NT2/D1 (cell line): ENCODE measurements at regions not wholly inside any gene's neighbourhood (a gene's known extent, or its start where the extent isn't known, plus 50 kb on each side); places are given as distances from the start of the nearest gene placed in this dataset.

Experiments used
- DNase-seq: peaks from one replicate; pipeline ENCODE4 v3.0.0-alpha.2; 2011; ENCODE audit warnings: low read depth, low spot score
- H3K27me3 ChIP-seq: 2 replicates; pipeline ENCODE4 v1.6.0; 2011; ENCODE audit warnings: mild to moderate bottlenecking; ENCODE audit not compliant: insufficient read length, insufficient read depth
- H3K36me3 ChIP-seq: 2 replicates; pipeline ENCODE4 v1.6.1; 2011; ENCODE audit warnings: mild to moderate bottlenecking, low read length, mixed read lengths; ENCODE audit not compliant: insufficient read depth, insufficient read length
- H3K4me1 ChIP-seq: 2 replicates; pipeline ENCODE4 v1.5.1; 2011; ENCODE audit not compliant: insufficient read depth, insufficient read length
- H3K4me3 ChIP-seq: 2 replicates; pipeline ENCODE4 v1.5.1; 2011; ENCODE audit warnings: low read depth; ENCODE audit not compliant: insufficient read length
- H3K9ac ChIP-seq: 2 replicates; pipeline ENCODE4 v1.6.0; 2011; ENCODE audit warnings: low read depth; ENCODE audit not compliant: insufficient read length
- H3K9me3 ChIP-seq: 2 replicates; pipeline ENCODE4 v1.5.1; 2011; ENCODE audit warnings: mild to moderate bottlenecking, low read length; ENCODE audit not compliant: insufficient read depth
- SUZ12 ChIP-seq: IDR thresholded peaks from 2 replicates; pipeline ENCODE4 v1.6.1; 2011; ENCODE audit not compliant: insufficient read length, insufficient read depth; ENCODE audit errors: extremely low read depth
- YY1 ChIP-seq: IDR thresholded peaks from 2 replicates; pipeline ENCODE4 v1.6.1; 2011; ENCODE audit not compliant: insufficient read length, insufficient read depth
- ZNF274 ChIP-seq: IDR thresholded peaks from 2 replicates; pipeline ENCODE4 v1.6.1; 2011; ENCODE audit warnings: mild to moderate bottlenecking, low read depth, low read length

DNA sequence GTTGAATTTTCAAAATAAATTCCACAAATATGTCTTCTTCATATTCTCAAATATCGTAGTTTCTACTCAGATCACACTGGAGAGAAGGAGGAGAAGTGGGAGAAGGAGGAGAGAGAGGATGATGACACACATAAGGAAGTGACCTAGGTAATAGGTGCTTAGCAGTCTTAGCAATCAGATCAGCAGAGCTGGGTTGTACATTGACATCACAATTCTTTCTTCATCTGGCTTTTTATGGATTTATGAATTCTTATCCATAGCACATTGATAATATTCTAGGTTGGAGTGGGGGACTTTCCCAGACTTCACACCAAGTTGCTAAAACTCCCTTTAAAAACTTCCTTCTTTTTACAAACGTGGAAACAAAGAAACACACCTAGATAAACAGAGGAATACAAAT, 86.9 kb downstream of the FGF9 start:
- Histone ChIP-seq H3K4me1 (no peaks in the 10 kb centered on the region), H3K4me3 (no peak overlapping the region), H3K9me3 (no peaks in the 10 kb centered on the region), H3K27me3 (no peaks in the 10 kb centered on the region), H3K9ac (no peak overlapping the region), H3K36me3 (no peaks in the 10 kb centered on the region)
- TF ChIP-seq ZNF274: no peak
- no peak for TF ChIP-seq SUZ12
- TF ChIP-seq YY1: no peak
- no peak for DNase-seq

DNA sequence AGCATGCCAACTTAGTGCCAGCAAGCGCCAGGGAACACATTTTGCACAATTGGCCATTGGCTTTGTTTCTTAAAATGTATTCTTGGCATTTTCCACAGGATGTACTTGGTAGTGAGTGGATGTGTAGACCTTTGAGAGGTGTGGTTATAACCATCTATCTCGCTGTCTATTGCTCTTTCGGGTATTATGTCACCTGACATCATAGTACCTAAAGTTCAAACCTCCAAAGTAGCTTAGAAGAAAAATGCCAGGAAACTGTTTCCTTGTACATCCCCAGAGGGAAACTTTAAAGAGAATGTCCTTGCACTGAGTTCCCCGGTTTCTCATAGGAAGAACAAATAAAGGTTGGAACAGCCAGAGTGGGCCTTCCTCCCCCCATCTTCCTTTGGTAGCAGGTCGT, 87.6 kb downstream of the FGF9 start:
- H3K4me3 ChIP-seq: no peak overlapping the region
- no peak for DNase-seq
- TF ChIP-seq SUZ12: no peak
- TF ChIP-seq ZNF274: no peak
- no peaks in the 10 kb centered on the region for H3K36me3 ChIP-seq
- no peaks in the 10 kb centered on the region for H3K9me3 ChIP-seq
- no peaks in the 10 kb centered on the region for H3K27me3 ChIP-seq
- no peaks in the 10 kb centered on the region for H3K4me1 ChIP-seq
- no peak overlapping the region for H3K9ac ChIP-seq

- Histone ChIP-seq H3K36me3 (no peaks in the 10 kb centered on the region), H3K4me1 (no peaks in the 10 kb centered on the region), H3K9me3 (no peaks in the 10 kb centered on the region), H3K27me3 (no peaks in the 10 kb centered on the region), H3K9ac (no peak overlapping the region), H3K4me3 (no peak overlapping the region)
- DNase-seq: no peak
- TF ChIP-seq YY1: no peak
- no peak for TF ChIP-seq SUZ12
- TF ChIP-seq ZNF274: no peak
Measured at GRCh38 chr13:21759463-21759862, 88.6 kb downstream of the FGF9 start.

GRCh38 chr13:21759911-21760310, 89.0 kb downstream of the FGF9 start:
- no peak overlapping the region for H3K4me3 ChIP-seq
- H3K9ac ChIP-seq: no peak overlapping the region
- H3K9me3 ChIP-seq: no peaks in the 10 kb centered on the region
- H3K4me1 ChIP-seq: no peaks in the 10 kb centered on the region
- no peak for DNase-seq
- H3K27me3 ChIP-seq: no peaks in the 10 kb centered on the region
- no peak for TF ChIP-seq YY1
- no peak for TF ChIP-seq SUZ12
- TF ChIP-seq ZNF274: no peak
- H3K36me3 ChIP-seq: no peaks in the 10 kb centered on the region

- Histone ChIP-seq H3K4me1 (no peaks in the 10 kb centered on the region), H3K9ac (no peak overlapping the region)
Measured at GRCh38 chr13:21761770-21762169, 90.9 kb downstream of the FGF9 start.

GRCh38 chr13:21762512-21762911, 91.6 kb downstream of the FGF9 start:
- Histone ChIP-seq H3K36me3 (no peaks in the 10 kb centered on the region), H3K9me3 (no peaks in the 10 kb centered on the region), H3K27me3 (no peaks in the 10 kb centered on the region), H3K9ac (no peak overlapping the region), H3K4me1 (no peaks in the 10 kb centered on the region), H3K4me3 (no peak overlapping the region)
- no peak for TF ChIP-seq YY1
- TF ChIP-seq SUZ12: no peak
- TF ChIP-seq ZNF274: no peak
- DNase-seq: no peak

More at GRCh38 chr13:21761770-21762169, 90.9 kb downstream of the FGF9 start:
- DNase-seq: no peak
- Histone ChIP-seq H3K9me3 (no peaks in the 10 kb centered on the region), H3K27me3 (no peaks in the 10 kb centered on the region), H3K36me3 (no peaks in the 10 kb centered on the region), H3K4me3 (no peak overlapping the region)
- TF ChIP-seq SUZ12: no peak
- no peak for TF ChIP-seq ZNF274
- no peak for TF ChIP-seq YY1

GRCh38 chr13:21767032-21767431, 96.2 kb downstream of the FGF9 start:
- TF ChIP-seq SUZ12 (no peak), ZNF274 (no peak), YY1 (no peak)
- no peak for DNase-seq

More at GRCh38 chr13:21767032-21767431, 96.2 kb downstream of the FGF9 start:
- Histone ChIP-seq H3K9me3 (peaks cover 13% of the 10 kb centered on the region; the same call in 1 of the 2 replicates), H3K4me1 (no peaks in the 10 kb centered on the region), H3K4me3 (no peak overlapping the region), H3K27me3 (no peaks in the 10 kb centered on the region), H3K9ac (no peak overlapping the region), H3K36me3 (no peaks in the 10 kb centered on the region)
